Bronchial epithelial cell (primary cell): ENCODE measurements at regions not wholly inside any gene's neighbourhood (a gene's known extent, or its start where the extent isn't known, plus 50 kb on each side); places are given as distances from the start of the nearest gene placed in this dataset.

ENCODE experiments used
- DNase-seq: peaks from one replicate; pipeline ENCODE4 v3.0.0-alpha.2; 2010; ENCODE audit warnings: low read depth
- FAIRE-seq: peaks from 2 replicates; lab custom pipeline; 2011; peaks lifted over from hg19 to GRCh38; lab: Jason Lieb, UNC
- H3K27me3 ChIP-seq: 2 replicates; pipeline ENCODE4 v1.5.1; 2011; ENCODE audit warnings: low read length; ENCODE audit not compliant: control insufficient read depth, insufficient read depth
- H3K36me3 ChIP-seq: 2 replicates; pipeline ENCODE4 v1.5.1; 2011; ENCODE audit warnings: low read length; ENCODE audit not compliant: control insufficient read depth, insufficient read depth
- H3K4me3 ChIP-seq: 2 replicates; pipeline ENCODE4 v1.5.1; 2011; ENCODE audit warnings: mild to moderate bottlenecking, low read depth, low read length, control low read depth
- TF ChIP-seq, protein P1 (sequence below): IDR thresholded peaks from 2 replicates; pipeline ENCODE4 v1.5.1; 2011; ENCODE audit warnings: mild to moderate bottlenecking, moderate library complexity, low read length, control low read depth, inconsistent platforms; ENCODE audit not compliant: insufficient read depth, severe bottlenecking

DNA sequence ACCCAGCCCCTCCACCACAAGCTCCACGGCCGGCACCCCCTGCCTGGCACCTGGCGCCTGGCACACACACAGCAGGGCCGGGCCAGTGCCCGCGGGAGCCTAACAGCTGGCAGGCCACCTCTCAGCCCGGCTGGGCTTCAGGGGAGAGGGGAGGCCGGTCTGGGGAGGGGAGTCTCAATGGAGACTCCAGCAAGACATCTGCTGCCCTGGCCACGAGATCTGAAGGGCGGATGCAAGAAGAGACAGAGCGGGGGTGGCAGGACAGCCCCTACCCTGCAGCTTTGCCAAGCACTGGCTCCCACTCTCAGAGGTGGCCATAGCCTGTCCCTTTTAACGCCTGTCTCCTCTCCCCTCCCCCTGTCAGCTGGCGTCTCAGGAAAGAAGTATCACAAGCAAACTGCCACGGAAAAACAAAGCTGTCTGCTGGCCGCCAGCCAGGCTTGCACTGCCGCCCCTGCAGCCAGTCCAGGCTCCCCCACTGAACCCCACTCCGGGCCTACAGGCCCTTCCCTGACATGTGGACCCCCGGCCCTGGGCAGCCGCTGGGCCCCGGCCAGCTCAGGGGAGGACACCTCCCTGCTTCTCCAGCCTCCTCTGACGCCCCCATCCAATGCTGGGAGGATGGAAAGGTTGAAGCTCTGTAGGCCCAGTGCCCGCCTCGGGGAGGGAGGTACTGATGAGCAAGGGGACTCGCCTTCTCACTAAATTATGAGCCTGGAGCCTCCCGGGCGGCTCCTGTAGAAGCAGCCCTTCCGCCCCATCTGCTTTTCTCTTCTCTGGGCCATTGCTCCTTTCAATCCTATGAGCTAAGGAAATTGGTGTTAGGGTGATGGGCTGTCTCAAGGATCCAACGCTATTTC, 178.4 kb downstream of the ARHGAP12 start:
- Histone ChIP-seq H3K27me3 (no peaks in the 10 kb centered on the region), H3K4me3 (no peak overlapping the region), H3K36me3 (no peaks in the 10 kb centered on the region)
- TF ChIP-seq, protein P1, sequence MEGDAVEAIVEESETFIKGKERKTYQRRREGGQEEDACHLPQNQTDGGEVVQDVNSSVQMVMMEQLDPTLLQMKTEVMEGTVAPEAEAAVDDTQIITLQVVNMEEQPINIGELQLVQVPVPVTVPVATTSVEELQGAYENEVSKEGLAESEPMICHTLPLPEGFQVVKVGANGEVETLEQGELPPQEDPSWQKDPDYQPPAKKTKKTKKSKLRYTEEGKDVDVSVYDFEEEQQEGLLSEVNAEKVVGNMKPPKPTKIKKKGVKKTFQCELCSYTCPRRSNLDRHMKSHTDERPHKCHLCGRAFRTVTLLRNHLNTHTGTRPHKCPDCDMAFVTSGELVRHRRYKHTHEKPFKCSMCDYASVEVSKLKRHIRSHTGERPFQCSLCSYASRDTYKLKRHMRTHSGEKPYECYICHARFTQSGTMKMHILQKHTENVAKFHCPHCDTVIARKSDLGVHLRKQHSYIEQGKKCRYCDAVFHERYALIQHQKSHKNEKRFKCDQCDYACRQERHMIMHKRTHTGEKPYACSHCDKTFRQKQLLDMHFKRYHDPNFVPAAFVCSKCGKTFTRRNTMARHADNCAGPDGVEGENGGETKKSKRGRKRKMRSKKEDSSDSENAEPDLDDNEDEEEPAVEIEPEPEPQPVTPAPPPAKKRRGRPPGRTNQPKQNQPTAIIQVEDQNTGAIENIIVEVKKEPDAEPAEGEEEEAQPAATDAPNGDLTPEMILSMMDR: no peak
- no peak for FAIRE-seq
- DNase-seq: no peak

DNA sequence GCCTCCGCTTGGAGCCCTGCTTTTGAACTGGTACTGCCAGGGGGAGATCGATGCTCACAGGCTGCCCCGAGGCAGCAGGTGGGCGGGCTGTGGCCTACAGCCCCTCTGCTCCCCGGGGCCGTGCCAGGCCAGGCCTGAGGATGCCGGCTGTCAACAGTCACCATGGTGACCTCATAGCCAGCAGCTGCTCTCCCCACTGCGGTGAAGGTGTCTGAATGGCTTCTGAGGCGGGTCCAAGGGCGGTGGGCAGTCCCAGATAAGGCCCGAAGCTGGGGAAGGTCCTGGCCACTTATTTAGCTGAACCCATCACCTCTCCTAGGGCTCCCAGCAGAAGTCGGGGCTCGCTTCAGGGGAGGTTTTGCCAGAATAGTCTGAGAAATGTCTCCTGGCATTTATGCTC, 179.3 kb downstream of the ARHGAP12 start:
- Histone ChIP-seq H3K4me3 (no peak overlapping the region), H3K27me3 (no peaks in the 10 kb centered on the region), H3K36me3 (no peaks in the 10 kb centered on the region)
- DNase-seq: no peak
- no peak for FAIRE-seq
- TF ChIP-seq, protein P1: no peak

DNA sequence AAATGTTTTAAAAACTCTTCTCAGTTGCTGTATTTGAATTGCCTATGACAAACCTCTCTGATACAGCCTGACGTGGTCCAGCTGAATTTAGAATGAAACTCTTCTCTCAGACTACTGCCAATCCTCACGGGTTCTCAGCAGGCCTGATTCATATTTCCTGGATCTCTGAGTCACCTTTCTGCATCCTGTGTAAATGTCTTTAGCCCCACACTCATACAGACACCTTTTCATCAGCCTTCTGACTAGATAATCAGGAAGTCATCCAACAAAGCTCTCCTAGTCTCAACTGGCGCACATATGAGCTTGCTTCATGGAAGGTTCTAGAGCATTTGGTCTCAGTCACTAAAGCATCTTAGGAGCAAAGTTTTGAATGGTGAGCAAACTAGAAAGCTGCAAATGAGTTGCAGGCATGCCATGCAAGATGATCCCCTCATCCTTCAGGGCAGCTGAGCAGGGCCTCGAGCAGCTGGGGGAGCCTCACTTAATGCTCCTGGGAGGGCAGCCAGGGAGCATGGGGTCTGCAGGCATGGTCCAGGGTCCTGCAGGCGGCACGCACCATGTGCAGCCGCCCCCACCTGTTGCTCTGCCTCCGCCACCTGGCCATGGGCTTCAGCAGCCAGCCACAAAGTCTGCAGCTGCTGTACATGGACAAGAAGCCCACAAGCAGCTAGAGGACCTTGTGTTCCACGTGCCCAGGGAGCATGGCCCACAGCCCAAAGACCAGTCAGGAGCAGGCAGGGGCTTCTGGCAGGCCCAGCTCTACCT, 182.8 kb downstream of the ARHGAP12 start:
- H3K4me3 ChIP-seq: no peak overlapping the region
- TF ChIP-seq, protein P1: no peak
- DNase-seq (peak; percentile 98), FAIRE-seq (no peak)
- no peaks in the 10 kb centered on the region for H3K36me3 ChIP-seq
- no peaks in the 10 kb centered on the region for H3K27me3 ChIP-seq

DNA sequence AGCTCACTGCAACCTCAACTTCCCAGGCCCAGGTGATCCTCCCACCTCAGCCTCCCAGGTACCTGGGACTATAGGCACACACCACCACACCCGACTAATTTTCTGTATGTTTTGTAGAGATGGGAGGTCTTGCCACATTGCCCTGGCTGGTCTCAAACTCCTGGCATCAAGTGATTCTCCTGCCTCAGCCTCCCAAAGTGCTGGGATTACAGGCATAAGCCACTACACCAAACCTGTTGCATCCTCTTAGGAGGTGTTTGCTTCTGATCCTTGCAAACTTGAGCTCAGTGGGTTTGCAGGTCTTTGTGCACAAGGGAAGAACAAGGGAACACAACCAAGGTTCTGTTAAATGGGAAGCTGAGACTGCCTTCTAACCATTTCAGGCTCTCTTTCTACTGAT, 184.6 kb downstream of the ARHGAP12 start:
- TF ChIP-seq, protein P1: no peak
- Histone ChIP-seq H3K4me3 (no peak overlapping the region), H3K27me3 (no peaks in the 10 kb centered on the region), H3K36me3 (no peaks in the 10 kb centered on the region)
- no peak for FAIRE-seq
- no peak for DNase-seq

DNA sequence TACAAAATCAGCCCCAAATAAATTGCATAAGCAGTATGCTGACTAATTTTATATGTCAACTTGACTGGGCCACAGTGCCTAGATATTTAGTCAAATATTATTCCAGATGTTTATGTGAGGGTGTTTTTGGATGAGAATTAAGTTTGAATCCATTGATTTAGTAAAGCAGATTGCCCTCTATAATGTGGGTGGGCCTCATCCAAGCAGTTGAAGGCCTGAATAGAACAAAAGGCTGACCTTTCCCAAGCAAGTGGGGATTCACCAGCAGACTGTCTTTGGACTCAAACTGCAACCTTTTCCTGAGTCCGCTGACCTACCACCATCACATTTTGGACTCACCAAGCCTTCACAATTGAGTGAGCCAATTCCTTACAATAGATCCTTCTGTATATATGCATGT, 186.4 kb downstream of the ARHGAP12 start:
- Histone ChIP-seq H3K36me3 (no peaks in the 10 kb centered on the region), H3K27me3 (no peaks in the 10 kb centered on the region), H3K4me3 (no peak overlapping the region)
- TF ChIP-seq, protein P1: no peak
- DNase-seq (no peak), FAIRE-seq (no peak)
